ENCODE measurements at regions not wholly inside any gene's neighbourhood (a gene's known extent, or its start where the extent isn't known, plus 50 kb on each side); places are given as distances from the start of the nearest gene placed in this dataset.
"Not testable (repeated sequence)": the region's sequence is repeated elsewhere in the genome, so short reads cannot be mapped to it uniquely, and the experiment has no call there.

- no peak overlapping the region for H3K27ac ChIP-seq (ENCODE audit: low read depth, low read length)
- no peak overlapping the region for H2AFZ ChIP-seq (ENCODE audit: low read length)
- H3K9me3 ChIP-seq (ENCODE audit: low read depth, low read length), result no peaks in the 10 kb centered on the region
- no peaks in the 10 kb centered on the region for H3K79me2 ChIP-seq (ENCODE audit: insufficient read depth, low read length)
- no peaks in the 10 kb centered on the region for H3K27me3 ChIP-seq (ENCODE audit: insufficient read depth, low read length)
- no peaks in the 10 kb centered on the region for H3K4me1 ChIP-seq (ENCODE audit: insufficient read depth, low read length)
- DNase-seq (ENCODE audit: insufficient read length, low spot score, missing footprints), result no peak
- no peaks in the 10 kb centered on the region for H4K20me1 ChIP-seq (ENCODE audit: insufficient read depth, low read length)
- no peak overlapping the region for H3K4me3 ChIP-seq (ENCODE audit: insufficient read depth, low read length)
- H3K4me2 ChIP-seq (ENCODE audit: insufficient read depth, low read length), result no peak overlapping the region
- H3K36me3 ChIP-seq (ENCODE audit: insufficient read depth, low read length), result no peaks in the 10 kb centered on the region
- no peak for TF ChIP-seq CTCF (IDR thresholded peaks at IDR 0.05; ENCODE audit: extremely low read depth, low read depth, low read length)
Measured at GRCh38 chr4:28073860-28074555, 1213.4 kb downstream of the STIM2 start.

- Histone ChIP-seq H2AFZ (ENCODE audit: low read length) (no peak overlapping the region), H3K9me3 (ENCODE audit: low read depth, low read length) (no peaks in the 10 kb centered on the region)
Measured at GRCh38 chr4:28075401-28075956, 1214.8 kb downstream of the STIM2 start.

GRCh38 chr4:28077203-28077602 lies 1216.6 kb downstream of the STIM2 start:
- H3K27ac ChIP-seq (ENCODE audit: low read depth, low read length); DNase-seq (ENCODE audit: insufficient read length, low spot score, missing footprints); H3K36me3 ChIP-seq (ENCODE audit: insufficient read depth, low read length); H3K4me2 ChIP-seq (ENCODE audit: insufficient read depth, low read length); H3K4me1 ChIP-seq (ENCODE audit: insufficient read depth, low read length); H3K27me3 ChIP-seq (ENCODE audit: insufficient read depth, low read length); H3K9me3 ChIP-seq (ENCODE audit: low read depth, low read length); H2AFZ ChIP-seq (ENCODE audit: low read length); H3K4me3 ChIP-seq (ENCODE audit: insufficient read depth, low read length); H3K79me2 ChIP-seq (ENCODE audit: insufficient read depth, low read length); H4K20me1 ChIP-seq (ENCODE audit: insufficient read depth, low read length): not testable (repeated sequence)

More at GRCh38 chr4:28075401-28075956, 1214.8 kb downstream of the STIM2 start:
- Histone ChIP-seq H3K27me3 (ENCODE audit: insufficient read depth, low read length) (no peaks in the 10 kb centered on the region), H3K27ac (ENCODE audit: low read depth, low read length) (no peak overlapping the region), H3K36me3 (ENCODE audit: insufficient read depth, low read length) (no peaks in the 10 kb centered on the region), H3K4me3 (ENCODE audit: insufficient read depth, low read length) (no peak overlapping the region), H3K79me2 (ENCODE audit: insufficient read depth, low read length) (no peaks in the 10 kb centered on the region), H3K4me2 (ENCODE audit: insufficient read depth, low read length) (no peak overlapping the region), H3K4me1 (ENCODE audit: insufficient read depth, low read length) (no peaks in the 10 kb centered on the region), H4K20me1 (ENCODE audit: insufficient read depth, low read length) (no peaks in the 10 kb centered on the region)
- no peak for DNase-seq (ENCODE audit: insufficient read length, low spot score, missing footprints)
- no peak for TF ChIP-seq CTCF (IDR thresholded peaks at IDR 0.05; ENCODE audit: extremely low read depth, low read depth, low read length)

GRCh38 chr4:28082686-28083390 lies 1222.2 kb downstream of the STIM2 start:
- Histone ChIP-seq H3K27me3 (ENCODE audit: insufficient read depth, low read length) (no peaks in the 10 kb centered on the region), H3K4me3 (ENCODE audit: insufficient read depth, low read length) (no peak overlapping the region), H3K9me3 (ENCODE audit: low read depth, low read length) (no peaks in the 10 kb centered on the region), H3K4me2 (ENCODE audit: insufficient read depth, low read length) (no peak overlapping the region), H3K36me3 (ENCODE audit: insufficient read depth, low read length) (no peaks in the 10 kb centered on the region), H2AFZ (ENCODE audit: low read length) (no peak overlapping the region), H3K79me2 (ENCODE audit: insufficient read depth, low read length) (no peaks in the 10 kb centered on the region), H3K4me1 (ENCODE audit: insufficient read depth, low read length) (no peaks in the 10 kb centered on the region), H3K27ac (ENCODE audit: low read depth, low read length) (no peak overlapping the region), H4K20me1 (ENCODE audit: insufficient read depth, low read length) (no peaks in the 10 kb centered on the region)
- no peak for TF ChIP-seq CTCF (IDR thresholded peaks at IDR 0.05; ENCODE audit: extremely low read depth, low read depth, low read length)
- no peak for DNase-seq (ENCODE audit: insufficient read length, low spot score, missing footprints)
